HuH-7.5 (cell line): ENCODE measurements at regions not wholly inside any gene's neighbourhood (a gene's known extent, or its start where the extent isn't known, plus 50 kb on each side); places are given as distances from the start of the nearest gene placed in this dataset.

Experiments
- DNase-seq: peaks from one replicate; pipeline ENCODE4 v3.0.0; 2011; ENCODE audit warnings: low spot score

- DNase-seq = no peak
Observed at GRCh38 chr1:232519186-232519585, 110.7 kb downstream of the SIPA1L2 start.

GRCh38 chr1:232518349-232518748 lies 111.6 kb downstream of the SIPA1L2 start:
- no peak for DNase-seq

DNA sequence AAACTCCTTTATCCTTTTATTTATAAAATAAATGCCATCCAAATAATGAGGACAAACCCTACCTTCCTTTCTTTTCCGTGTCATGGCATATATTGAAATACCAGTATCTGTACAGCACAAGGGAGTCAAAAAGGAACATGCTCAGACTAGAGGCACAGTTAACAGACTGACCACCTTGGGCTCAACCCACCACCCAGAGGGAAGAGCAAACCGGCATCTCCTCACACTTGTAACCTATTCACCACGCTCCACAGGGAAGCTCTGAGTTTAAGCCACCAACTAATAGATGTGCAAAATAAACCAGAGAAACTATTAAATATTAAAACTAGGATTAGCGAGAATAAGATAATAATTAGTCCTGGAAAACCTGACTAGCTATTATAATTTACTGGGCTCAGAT lies 112.7 kb downstream of the SIPA1L2 start:
- DNase-seq = no peak

- no peak for DNase-seq
Observed at GRCh38 chr1:232515706-232516105, 114.2 kb downstream of the SIPA1L2 start.

DNA sequence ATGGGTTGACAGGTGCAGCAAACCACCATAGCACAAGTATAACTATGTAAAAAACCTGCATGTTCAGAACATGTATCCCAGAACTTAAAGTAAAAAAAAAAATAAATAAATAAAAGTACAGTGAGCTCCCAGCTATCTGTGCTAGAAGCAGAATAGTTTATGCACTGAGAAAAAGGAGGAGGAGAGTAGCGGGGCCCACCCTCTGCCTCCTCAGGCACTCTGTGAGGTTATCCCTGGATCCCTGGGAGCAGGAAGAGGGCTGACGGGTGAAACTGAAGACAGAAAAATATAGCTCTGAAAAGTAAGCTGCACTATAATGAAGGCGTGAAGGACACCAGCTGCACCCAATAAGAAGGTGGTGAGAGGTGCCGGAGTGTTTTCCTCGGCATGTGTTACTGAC lies 117.2 kb downstream of the SIPA1L2 start:
- no peak for DNase-seq

DNA sequence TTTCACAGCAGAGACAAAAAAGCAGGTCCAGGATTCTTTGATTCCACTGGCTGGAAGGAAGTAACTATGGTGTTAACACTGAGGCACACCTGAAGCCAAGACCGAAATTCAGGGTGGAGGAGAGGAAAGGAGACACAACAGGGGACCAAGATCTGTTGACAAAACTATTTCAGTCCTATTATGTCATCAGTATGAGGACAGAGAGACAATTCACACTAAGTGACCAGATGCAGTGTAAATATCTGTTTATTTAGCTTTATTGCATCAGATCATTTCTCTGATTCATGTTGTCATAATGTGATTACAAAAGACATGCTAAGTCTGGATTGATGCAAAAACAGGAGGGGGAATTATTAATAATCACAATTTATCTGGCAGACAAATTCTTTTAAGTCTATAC lies 118.8 kb downstream of the SIPA1L2 start:
- no peak for DNase-seq

- DNase-seq = no peak
Observed at GRCh38 chr1:232510367-232511110, 119.4 kb downstream of the SIPA1L2 start.

DNA sequence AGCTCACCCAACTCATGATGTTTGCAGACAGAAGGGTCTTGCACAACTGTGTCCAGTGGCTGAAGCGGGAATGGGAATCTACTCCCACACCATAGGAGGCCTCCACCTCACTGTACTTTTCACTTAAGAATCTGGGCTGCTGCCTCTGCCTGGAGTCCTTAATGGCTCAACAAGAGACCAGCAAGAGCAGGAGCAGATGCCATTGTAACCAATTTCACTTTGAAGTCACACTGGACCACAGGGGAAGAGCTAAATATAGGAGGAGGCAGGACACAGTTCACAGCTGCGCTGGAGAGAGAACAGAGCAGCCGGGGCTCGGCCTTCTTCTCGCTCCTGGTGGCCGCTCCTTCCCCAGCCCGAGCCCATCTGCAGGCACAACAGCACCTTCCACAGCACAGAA lies 120.4 kb downstream of the SIPA1L2 start:
- DNase-seq = no peak

DNA sequence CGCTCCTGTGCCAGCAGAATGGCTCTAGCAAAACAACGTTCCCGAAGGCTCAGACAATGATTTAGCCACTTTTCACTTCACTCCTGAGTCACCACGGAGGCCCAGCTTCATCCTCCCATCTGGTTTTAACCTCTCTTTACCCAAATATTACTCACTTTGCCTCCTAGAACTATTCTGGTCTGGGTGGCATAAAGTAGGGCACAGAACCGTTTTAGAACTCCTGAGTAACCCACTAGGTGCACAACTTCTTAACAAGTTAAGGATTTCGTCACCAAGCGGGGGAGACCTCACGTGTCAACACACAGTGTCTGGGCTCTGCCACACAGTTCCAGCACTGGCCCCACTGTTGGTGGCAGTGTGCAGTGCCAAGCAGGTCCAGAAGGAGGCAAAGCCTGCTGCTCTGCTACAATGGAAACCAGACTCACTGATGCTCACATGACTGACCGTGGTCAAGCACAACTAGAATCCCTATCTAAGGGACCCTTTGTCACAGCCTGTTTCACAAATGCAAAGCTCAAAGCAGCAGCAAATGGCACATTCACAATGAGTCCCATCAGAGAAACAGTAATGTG lies 121.7 kb downstream of the SIPA1L2 start:
- no peak for DNase-seq

DNA sequence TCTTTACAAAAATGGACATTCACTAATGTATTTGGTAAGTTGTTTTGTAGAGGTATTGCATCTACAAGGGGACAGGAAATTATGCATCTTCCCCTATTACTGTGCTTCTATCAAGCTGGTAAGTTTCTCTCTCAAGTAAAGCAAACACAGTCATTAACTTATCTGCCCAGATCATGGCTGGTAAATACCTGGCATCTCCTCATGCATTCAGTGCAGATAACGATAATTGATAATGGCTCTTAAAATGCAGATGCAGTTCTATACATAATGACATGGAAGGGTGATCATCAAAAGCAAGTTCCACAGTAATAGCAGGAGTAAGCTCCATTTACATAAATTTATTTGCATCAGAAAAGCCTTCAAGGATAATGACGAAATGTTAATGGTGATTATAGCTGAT lies 122.4 kb downstream of the SIPA1L2 start:
- no peak for DNase-seq

- no peak for DNase-seq
Observed at GRCh38 chr1:232505884-232506283, 124.0 kb downstream of the SIPA1L2 start.

DNA sequence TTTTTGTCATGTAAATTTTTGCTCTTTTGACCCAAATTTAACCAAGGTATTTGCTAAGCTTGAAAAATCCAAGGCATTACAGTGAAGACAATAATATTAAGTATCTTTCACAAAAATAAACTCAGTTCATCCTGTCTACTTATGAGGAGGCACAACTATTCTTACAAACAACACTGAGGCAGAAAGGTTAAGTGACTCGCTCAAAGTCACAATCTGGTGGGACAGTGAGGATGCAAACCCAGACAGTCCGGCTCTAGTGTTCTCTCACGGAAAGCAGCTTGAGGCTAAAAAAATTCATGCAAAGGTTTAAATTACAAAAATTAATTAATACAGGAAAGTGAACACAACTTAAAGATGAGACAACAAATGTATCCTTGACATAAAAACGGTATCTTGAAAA lies 125.3 kb downstream of the SIPA1L2 start:
- no peak for DNase-seq

DNA sequence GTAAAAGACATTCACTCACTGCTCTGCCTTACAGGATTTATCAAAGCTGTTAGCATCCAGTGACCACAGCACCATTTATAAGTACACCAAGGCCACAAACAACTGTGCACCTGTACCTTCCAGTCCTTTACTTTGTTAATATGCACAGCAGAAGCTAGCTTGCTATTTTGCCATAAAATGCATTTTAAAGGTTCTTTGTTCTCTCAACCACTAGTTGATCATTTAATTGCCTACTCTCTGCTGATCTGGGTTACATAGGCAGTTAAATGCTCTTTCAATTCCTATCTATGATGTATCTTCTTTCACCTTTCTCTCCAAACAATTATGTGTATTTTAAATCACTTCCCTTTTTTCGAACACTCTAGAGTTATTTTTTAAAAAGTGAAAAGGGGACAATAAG lies 126.4 kb downstream of the SIPA1L2 start:
- no peak for DNase-seq

GRCh38 chr1:232501854-232502253 lies 128.1 kb downstream of the SIPA1L2 start:
- DNase-seq = no peak

DNA sequence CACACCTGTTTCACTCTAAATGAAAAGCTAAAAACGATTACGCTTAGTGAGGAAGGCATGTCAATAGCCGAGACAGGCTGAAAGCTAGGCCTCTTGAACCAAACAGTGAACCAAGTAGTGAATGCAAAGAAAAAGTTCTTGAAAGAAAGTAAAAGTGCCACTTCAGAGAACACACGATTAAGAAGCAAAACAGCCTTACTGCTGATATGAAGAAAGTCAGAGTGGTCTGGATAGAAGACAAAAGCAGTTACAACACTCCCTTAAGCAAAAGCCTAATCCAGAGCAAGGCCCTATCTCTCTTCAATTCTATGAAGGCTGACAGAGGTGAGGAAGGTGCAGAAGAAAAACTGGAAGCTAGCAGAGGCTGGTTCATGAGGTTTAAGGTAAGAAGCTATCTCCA lies 130.7 kb downstream of the SIPA1L2 start:
- DNase-seq = no peak

DNA sequence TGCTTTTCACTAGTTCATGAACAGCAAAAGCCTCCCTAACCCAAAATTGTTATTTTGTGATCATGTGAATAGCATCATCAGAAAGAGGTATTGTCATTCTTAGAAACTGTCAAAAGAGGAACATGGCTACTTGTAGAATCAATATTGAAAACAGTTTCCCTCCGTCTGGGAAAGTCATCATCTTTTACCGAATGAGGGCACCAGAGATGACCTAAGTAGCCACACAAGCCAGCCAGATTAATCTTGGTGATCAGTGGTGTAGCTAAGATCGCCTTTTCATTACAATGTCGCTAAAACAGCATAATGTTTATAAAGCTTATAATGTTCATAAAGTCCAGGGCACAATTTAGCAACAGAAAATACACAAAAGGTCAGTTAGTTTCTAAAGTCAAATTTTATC lies 136.1 kb downstream of the SIPA1L2 start:
- no peak for DNase-seq

DNA sequence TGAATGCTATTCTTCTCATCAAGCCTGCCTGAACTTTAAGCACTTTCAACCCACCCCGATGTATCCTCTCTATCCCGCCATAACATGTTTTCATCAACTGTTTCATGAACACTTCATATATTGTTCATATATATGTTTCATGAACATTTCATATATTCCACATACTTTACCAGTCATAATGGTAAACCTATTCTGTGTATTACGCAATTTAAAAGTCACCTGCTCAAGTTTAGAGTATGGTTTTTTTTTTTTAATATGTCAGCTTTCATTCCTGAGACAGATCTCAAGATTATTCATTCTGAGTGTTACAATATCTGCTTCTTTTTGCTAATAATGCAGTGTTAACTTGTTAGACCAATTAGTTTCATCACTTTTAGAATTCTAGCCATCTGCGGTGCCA lies 140.7 kb downstream of the SIPA1L2 start:
- DNase-seq = no peak

- DNase-seq = no peak
Observed at GRCh38 chr1:232487236-232487635, 142.7 kb downstream of the SIPA1L2 start.

DNA sequence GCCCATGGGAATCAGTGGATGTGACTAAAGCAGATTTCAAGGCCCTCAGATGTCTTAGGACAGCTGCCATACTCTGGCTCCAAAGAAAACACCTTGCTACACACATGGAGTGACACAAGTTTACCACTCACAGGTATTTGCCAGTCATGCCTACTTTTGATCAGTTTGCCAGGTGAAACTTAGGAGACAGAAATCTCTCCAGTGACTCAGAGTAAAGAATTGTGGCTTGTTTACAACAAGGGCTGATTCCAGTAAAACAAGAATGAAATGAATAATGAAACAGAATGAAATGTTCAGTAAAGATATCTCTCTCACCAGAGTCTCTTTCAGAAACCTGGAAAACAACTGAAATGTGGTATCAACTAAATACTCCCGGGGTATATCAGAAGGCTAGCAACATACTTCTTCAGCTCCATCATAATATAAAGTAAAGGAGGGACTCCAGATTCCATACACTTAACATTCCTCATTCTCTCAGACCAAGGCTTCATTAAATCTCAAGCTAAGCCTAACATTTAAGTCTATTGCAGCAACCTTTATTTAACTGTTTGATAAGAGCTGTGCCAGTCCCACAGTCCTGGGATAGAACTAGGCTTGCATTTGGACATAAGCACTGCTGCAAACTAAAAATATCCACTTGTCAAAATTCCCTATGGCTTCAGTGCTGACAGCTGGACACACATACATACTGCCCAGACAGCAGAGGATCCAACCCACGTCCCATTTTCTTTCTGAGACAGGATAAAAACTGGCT lies 143.3 kb downstream of the SIPA1L2 start:
- no peak for DNase-seq

DNA sequence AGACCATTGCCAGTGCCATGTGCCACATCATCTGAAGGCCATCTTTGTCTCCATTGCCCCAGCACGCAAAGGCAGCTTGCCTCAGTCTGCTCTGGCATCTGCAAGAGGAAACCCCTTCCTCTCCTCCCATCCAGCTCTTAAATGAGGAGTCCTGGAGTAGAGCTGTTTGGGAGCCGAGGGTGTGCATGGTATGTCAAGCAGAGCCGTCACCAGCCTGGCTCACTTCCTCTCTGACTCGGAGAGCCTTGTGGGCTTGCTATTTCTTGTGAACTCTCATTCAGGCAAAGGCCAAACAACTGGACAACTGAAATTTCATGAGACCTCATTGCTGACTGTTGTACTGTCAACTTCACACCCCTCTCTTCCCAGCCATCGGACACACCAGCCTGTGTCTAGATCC lies 143.9 kb downstream of the SIPA1L2 start:
- DNase-seq = no peak

- DNase-seq = no peak
Observed at GRCh38 chr1:232484856-232485255, 145.1 kb downstream of the SIPA1L2 start.

GRCh38 chr1:232483826-232484225 lies 146.1 kb downstream of the SIPA1L2 start:
- DNase-seq = no peak

GRCh38 chr1:232481091-232481490 lies 148.8 kb downstream of the SIPA1L2 start:
- no peak for DNase-seq
